ENCODE measurements at regions not wholly inside any gene's neighbourhood (a gene's known extent, or its start where the extent isn't known, plus 50 kb on each side); places are given as distances from the start of the nearest gene placed in this dataset.
"Not testable (repeated sequence)": the region's sequence is repeated elsewhere in the genome, so short reads cannot be mapped to it uniquely, and the experiment has no call there.

- Histone ChIP-seq H3K79me2 (ENCODE audit: insufficient read depth, low read length) (no peaks in the 10 kb centered on the region), H2AFZ (ENCODE audit: low read depth, low read length, poor library complexity, severe bottlenecking) (no peak overlapping the region), H3K4me1 (ENCODE audit: control insufficient read depth in 1 of 2, insufficient read depth in 2 of 2, low read length in 2 of 2) (no peaks in the 10 kb centered on the region), H3K9me2 (ENCODE audit: insufficient read depth) (no peaks in the 10 kb centered on the region), H3K27me3 (ENCODE audit: insufficient read depth, low read length) (no peaks in the 10 kb centered on the region), H3K27ac (ENCODE audit: low read depth, low read length) (no peak overlapping the region), H3K9me3 (ENCODE audit: control insufficient read depth in 1 of 2, insufficient read depth in 1 of 2, low read depth in 1 of 2, low read length in 2 of 2) (peaks cover 13 to 17% of the 10 kb centered on the region in 2 experiments; a peak in 2 of 4 replicates), H4K20me1 (ENCODE audit: insufficient read depth) (no peaks in the 10 kb centered on the region), H3K36me3 (ENCODE audit: control insufficient read depth in 1 of 2, insufficient read depth in 2 of 2, low read length in 2 of 2) (no peaks in the 10 kb centered on the region), H3K4me3 (replicated peaks in 1 of 2; ENCODE audit: low read depth in 1 of 2, low read length in 2 of 2) (no peak overlapping the region), H3K9ac (ENCODE audit: low read length) (no peak overlapping the region), H3K4me2 (ENCODE audit: low read length) (no peak overlapping the region)
- TF ChIP-seq EZH2phosphoT487 (IDR thresholded peaks at IDR 0.05; ENCODE audit: borderline replicate concordance) (no peak), SIN3A (IDR thresholded peaks at IDR 0.05; ENCODE audit: low read depth) (no peak), SRF (IDR thresholded peaks at IDR 0.05; ENCODE audit: low read depth) (no peak), ELF1 (IDR thresholded peaks at IDR 0.05; ENCODE audit: borderline replicate concordance, low read depth) (no peak), ZFX (IDR thresholded peaks at IDR 0.05) (no peak), CEBPB (IDR thresholded peaks at IDR 0.05; ENCODE audit: low read depth) (no peak), ZNF274 (IDR thresholded peaks at IDR 0.05; ENCODE audit: low read depth, low read length) (no peak), CBX3 (IDR thresholded peaks at IDR 0.05; ENCODE audit: low read depth) (no peak)
- TF ChIP-seq, protein P1, sequence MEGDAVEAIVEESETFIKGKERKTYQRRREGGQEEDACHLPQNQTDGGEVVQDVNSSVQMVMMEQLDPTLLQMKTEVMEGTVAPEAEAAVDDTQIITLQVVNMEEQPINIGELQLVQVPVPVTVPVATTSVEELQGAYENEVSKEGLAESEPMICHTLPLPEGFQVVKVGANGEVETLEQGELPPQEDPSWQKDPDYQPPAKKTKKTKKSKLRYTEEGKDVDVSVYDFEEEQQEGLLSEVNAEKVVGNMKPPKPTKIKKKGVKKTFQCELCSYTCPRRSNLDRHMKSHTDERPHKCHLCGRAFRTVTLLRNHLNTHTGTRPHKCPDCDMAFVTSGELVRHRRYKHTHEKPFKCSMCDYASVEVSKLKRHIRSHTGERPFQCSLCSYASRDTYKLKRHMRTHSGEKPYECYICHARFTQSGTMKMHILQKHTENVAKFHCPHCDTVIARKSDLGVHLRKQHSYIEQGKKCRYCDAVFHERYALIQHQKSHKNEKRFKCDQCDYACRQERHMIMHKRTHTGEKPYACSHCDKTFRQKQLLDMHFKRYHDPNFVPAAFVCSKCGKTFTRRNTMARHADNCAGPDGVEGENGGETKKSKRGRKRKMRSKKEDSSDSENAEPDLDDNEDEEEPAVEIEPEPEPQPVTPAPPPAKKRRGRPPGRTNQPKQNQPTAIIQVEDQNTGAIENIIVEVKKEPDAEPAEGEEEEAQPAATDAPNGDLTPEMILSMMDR (IDR thresholded peaks at IDR 0.05 in 2 of 3, conservative IDR thresholded peaks at IDR 0.05 in 1 of 3; ENCODE audit: borderline replicate concordance in 1 of 3, insufficient read depth in 1 of 3, low read depth in 2 of 3, low read length in 2 of 3), result no peak
- TF ChIP-seq, protein P2, sequence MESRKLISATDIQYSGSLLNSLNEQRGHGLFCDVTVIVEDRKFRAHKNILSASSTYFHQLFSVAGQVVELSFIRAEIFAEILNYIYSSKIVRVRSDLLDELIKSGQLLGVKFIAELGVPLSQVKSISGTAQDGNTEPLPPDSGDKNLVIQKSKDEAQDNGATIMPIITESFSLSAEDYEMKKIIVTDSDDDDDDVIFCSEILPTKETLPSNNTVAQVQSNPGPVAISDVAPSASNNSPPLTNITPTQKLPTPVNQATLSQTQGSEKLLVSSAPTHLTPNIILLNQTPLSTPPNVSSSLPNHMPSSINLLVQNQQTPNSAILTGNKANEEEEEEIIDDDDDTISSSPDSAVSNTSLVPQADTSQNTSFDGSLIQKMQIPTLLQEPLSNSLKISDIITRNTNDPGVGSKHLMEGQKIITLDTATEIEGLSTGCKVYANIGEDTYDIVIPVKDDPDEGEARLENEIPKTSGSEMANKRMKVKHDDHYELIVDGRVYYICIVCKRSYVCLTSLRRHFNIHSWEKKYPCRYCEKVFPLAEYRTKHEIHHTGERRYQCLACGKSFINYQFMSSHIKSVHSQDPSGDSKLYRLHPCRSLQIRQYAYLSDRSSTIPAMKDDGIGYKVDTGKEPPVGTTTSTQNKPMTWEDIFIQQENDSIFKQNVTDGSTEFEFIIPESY (IDR thresholded peaks at IDR 0.05; ENCODE audit: extremely low read depth, insufficient replicate concordance, low read length), result no peak
- RAD21 ChIA-PET (ENCODE audit: low non-redundant PET in 1 of 2, low total read pairs in 2 of 2, uncharacterized antibody in 2 of 2, unreplicated experiment in 2 of 2), result no interaction called here
- no TSS peak for BruUV-seq (replicated peaks)
- CTCF ChIA-PET, result no interaction called here
- intact Hi-C loops (cut with micrococcal nuclease), result no loop called here
- ATAC-seq, result no peak
- POLR2A ChIA-PET, result no interaction called here
- no peak for DNase-seq (ENCODE audit: low read depth, low spot score)
Measured at GRCh38 chr22:49699476-49699875, 128.2 kb downstream of the BRD1 start.

DNA sequence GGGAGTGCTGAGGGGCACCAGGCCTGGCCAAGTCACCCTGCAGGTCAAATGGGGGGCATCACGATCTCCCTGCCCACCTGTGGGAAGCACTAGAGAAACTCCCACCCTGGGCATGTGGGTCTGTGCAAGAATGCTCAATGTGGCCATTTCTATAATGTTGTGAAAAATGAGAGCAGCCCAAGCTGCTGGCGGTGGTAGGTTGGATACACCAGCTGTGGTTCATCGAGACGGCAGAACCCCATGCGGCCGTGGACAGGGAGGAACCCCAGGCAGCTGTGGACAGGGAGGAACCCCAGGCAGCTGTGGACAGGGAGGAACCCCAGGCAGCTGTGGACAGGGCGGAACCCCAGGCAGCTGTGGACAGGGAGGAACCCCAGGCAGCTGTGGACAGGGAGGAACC lies 129.1 kb downstream of the BRD1 start:
- H4K20me1 ChIP-seq (ENCODE audit: insufficient read depth); intact Hi-C loops (cut with micrococcal nuclease); H3K27me3 ChIP-seq (ENCODE audit: insufficient read depth, low read length); BruUV-seq (replicated peaks); H3K4me1 ChIP-seq (ENCODE audit: control insufficient read depth in 1 of 2, insufficient read depth in 2 of 2, low read length in 2 of 2); H2AFZ ChIP-seq (ENCODE audit: low read depth, low read length, poor library complexity, severe bottlenecking); CTCF ChIA-PET; H3K9ac ChIP-seq (ENCODE audit: low read length); DNase-seq (ENCODE audit: low read depth, low spot score); H3K9me2 ChIP-seq (ENCODE audit: insufficient read depth); H3K4me3 ChIP-seq (replicated peaks in 1 of 2; ENCODE audit: low read depth in 1 of 2, low read length in 2 of 2); H3K79me2 ChIP-seq (ENCODE audit: insufficient read depth, low read length); H3K4me2 ChIP-seq (ENCODE audit: low read length); ATAC-seq; H3K27ac ChIP-seq (ENCODE audit: low read depth, low read length); POLR2A ChIA-PET; H3K36me3 ChIP-seq (ENCODE audit: control insufficient read depth in 1 of 2, insufficient read depth in 2 of 2, low read length in 2 of 2); RAD21 ChIA-PET (ENCODE audit: low non-redundant PET in 1 of 2, low total read pairs in 2 of 2, uncharacterized antibody in 2 of 2, unreplicated experiment in 2 of 2): not testable (repeated sequence)
- H3K9me3 ChIP-seq (ENCODE audit: control insufficient read depth in 1 of 2, insufficient read depth in 1 of 2, low read depth in 1 of 2, low read length in 2 of 2), result peaks cover 13 to 17% of the 10 kb centered on the region in 2 experiments; a peak in 2 of 4 replicates
